HG03175 (cell line): ENCODE measurements at regions not wholly inside any gene's neighbourhood (a gene's known extent, or its start where the extent isn't known, plus 50 kb on each side); places are given as distances from the start of the nearest gene placed in this dataset.

ENCODE experiments used
- ATAC-seq: cut with Tn5 transposase; IDR thresholded peaks from one replicate; pipeline ENCODE4 v1.9.1; 2021; ENCODE audit warnings: mild to moderate bottlenecking, moderate library complexity; ENCODE audit not compliant: unreplicated experiment

DNA sequence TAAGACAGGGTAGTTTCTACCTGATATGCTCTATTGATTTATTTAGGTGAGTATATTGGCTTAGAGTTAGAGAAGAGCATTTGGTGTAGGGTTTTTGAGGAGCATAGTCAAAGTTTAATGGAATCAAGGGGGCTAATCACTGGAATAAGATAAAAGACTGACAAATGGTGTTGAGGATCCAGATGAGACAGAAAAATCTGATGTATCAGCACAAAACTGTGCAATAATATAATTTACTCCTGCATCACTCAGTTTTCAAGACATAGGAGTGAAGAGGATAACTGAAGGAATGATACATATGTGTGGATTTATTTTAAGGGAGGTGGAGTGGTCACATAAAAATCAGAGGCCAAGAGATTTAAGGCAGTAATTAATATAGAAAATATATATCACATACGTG is 339.2 kb downstream of the NYAP2 start:
- ATAC-seq, result no peak

DNA sequence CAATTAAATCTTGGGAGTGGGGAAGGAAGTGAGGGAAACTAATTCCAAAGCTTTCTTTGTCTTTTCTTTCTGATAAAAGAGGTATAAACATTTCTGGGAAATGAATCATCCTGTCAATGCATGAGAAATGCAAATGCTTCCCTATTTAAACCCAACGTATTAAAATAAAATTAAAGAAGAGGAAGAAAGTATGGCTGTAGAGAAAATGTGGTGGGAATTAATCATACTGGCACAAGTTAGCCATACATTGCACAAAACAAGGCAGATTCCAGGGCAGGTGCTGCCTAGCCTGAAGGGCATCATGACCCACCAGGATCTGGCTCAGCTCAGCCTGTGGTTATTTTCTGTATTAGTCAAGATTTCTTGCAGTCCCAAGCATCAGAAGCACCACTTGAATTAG is 338.0 kb downstream of the NYAP2 start:
- no peak for ATAC-seq

DNA sequence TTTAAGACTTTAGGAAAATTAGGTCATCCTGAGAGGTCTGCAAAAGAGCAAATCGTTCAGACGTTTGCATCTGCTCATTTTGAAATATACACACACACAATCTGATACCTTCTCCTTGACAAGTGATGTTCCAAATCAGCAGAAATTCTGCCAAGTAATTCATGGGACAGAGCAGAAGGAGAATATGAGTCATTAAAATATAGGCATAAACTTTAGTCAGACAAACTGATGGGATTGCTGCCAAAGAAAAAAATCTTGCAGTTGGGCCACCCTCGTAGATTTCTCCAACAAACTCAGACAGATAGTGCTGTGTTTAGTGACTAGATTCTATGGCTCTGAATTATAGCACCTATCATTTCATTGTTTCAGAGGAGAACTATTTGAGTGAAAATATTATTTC is 336.3 kb downstream of the NYAP2 start:
- ATAC-seq, result no peak

DNA sequence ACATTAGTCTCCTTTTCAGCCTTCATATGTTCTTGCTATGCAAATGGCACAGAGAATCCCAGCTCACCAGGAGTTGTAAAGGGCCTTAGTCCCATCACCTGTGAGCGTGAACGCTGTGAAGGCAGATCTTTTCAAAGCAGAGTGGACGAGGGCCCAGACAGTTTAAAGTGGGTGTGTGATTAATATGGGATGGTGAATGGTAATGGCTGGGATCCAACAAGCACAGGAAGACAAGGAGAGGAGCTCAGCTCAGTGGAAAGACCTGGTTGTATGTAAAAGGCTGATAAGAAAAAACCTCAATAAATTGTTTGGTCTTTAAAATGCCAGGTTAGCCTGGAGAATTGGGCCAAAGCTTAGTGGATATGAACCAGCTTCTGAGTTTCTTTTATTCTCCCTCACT is 326.2 kb downstream of the NYAP2 start:
- no peak for ATAC-seq
